GM19328 (cell line): ENCODE measurements at regions not wholly inside any gene's neighbourhood (a gene's known extent, or its start where the extent isn't known, plus 50 kb on each side); places are given as distances from the start of the nearest gene placed in this dataset.

Experiments
- ATAC-seq: cut with Tn5 transposase; IDR thresholded peaks from one replicate; pipeline ENCODE4 v1.9.1; 2021; ENCODE audit warnings: mild to moderate bottlenecking, moderate library complexity; ENCODE audit not compliant: unreplicated experiment

DNA sequence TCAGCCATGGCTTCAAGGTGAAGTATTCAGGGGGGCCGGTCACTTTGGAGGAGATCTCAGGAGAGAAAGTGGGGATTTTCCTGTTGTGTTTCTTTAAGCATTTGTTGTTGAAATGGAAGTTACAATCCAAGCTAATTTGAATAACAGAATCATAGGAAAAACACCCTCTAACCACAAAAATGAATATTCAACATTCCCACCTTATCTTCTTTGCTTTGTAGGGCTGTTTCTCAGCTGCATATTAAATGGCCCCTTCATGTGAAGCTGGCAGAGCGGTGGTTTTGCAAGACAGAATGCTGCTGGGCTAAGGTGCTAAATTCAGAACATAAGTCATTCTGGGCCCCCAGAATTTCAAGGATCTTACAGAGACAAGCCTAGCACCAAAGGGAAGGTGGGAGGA, 279.0 kb downstream of the RRAGC start:
- no peak for ATAC-seq

DNA sequence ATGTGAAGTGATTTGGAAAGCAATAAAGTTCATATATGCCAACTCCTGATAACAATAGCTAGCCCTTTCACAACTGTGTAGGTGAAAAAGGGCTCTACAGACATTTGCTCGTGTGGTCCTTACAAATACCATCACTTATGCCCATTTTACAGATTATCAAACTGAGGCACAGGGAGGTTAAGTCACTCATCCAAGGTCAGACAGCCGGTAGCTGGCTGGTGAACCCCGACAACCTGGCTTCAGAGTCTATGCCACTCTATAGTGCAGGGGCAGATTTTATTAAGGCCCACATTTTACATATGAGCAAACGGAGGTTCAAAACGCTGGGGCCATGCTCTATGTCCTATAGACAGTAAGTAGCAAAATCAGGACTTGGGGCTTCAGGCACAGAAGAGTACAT, 280.5 kb downstream of the RRAGC start:
- ATAC-seq, result no peak

DNA sequence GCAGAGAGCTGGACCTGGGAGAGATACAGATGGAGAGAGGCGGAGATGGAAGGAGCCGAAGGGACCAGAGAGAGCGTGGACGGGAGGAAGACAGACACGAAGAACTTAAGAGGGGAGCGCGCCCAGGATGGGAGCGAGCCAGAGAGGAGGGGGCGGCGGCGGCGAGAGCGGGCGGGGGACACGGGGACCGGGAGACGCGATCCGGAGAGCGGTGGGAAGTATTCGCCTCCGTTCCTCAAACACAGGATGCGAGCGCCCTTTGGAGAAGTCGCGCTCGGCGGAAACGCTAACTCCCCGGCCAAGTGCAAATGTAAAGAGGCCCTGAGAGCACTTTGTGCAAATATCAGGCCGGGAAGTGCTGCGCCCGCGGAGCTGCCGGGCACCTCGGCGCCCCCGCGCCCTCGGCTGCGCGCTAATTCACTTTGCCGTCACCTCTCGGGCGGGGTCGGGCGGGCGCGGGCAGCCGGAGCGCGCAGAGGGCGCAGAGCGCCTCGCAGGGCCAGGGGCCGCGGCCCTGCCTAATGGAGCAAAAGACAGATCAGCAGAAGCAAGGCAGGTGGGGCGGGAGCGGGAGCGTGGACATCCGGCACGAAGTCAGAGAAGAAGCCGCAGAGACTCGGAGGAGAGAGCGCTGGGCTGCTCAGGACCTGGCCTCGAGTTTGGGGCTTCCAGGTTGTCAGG, 281.2 kb downstream of the RRAGC start:
- ATAC-seq, result no peak

DNA sequence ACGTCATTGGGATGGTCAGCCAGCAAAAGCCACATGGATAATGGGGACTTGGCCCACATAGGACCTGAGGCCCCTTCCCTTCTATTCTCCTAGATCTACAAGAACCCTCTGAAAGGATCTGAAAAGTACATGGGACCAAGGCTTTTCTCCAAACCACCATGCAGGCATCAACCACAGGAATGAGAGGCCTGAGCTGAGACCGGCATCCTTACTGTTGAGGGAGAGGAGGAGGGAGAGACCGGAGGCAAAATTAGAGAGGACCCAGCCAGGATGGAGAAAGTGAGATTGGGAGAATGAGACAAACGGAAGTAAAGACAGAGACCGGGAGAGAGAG, 281.7 kb downstream of the RRAGC start:
- ATAC-seq, result no peak

DNA sequence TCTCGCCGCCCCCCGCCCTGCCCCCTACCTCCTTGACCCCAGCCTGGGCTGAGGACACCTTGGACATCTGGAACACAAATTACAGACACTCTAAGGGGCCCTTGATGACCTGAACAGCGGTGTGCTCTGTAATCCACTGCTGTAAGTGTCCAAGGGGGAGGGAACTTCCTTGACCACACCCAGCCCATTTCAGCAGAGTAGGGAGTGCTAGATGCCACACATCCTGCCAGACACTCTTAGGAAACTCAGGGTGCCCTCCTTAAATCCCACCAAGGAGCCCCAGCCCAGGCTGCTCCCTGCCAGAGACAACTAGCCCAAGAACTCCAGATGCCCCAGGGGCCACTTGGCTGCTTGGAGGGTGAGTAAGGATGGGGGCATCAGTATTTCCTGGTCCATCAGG, 282.2 kb downstream of the RRAGC start:
- no peak for ATAC-seq

DNA sequence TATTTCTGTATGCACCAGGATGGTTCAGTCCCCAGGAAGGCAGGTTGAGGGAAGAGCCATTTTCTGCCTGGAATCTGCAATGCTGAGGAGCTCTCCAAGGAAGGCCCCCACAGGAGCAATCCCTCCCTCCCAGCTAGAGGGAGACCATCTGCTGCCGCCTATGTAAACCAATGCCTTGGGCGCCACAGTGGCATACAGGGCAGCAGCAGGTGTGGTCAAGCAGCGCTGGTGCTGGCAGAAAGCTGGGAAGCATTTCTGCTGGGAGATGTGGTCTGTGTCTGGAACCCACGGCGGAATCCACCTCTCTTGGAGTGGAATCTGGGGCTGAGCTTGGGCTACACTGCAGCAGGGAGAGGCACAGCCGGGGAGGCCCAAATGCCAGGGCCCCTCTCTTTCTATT, 283.3 kb downstream of the RRAGC start:
- ATAC-seq, result no peak

DNA sequence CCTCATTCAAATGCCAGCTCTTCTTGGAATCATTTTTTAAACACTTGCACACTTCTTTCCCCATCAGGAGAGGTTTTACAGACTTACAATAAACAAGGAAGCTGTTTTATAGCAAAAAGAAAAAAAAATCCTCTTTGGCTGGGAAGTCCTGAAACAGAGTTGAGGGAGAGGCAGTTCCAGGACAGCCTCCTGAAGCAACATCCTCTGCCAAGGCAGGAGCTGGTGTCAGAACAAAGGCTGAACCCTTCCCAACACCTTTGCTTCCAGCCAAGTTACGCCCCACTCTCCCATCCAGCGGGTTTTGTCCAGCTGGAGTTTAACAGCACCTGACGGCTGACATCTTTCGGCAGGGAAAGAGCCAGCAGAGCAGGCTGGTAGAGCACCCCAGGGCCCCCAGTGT, 287.8 kb downstream of the RRAGC start:
- ATAC-seq, result no peak

DNA sequence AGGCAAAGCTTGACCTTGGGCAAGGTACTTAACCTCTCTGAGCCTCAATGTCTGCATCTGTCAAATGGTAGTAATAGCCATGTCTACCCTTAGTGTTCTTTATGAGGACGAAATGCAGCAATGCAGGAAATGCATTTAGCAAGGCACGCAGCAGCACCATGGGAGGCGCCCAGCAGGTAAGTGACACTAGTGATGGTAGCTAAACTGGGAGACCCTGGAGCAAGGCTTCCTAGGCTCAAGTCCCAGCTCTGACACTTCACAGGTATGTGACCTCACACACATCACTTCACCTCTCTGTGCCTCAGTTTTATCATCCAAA, 289.0 kb downstream of the RRAGC start:
- no peak for ATAC-seq

DNA sequence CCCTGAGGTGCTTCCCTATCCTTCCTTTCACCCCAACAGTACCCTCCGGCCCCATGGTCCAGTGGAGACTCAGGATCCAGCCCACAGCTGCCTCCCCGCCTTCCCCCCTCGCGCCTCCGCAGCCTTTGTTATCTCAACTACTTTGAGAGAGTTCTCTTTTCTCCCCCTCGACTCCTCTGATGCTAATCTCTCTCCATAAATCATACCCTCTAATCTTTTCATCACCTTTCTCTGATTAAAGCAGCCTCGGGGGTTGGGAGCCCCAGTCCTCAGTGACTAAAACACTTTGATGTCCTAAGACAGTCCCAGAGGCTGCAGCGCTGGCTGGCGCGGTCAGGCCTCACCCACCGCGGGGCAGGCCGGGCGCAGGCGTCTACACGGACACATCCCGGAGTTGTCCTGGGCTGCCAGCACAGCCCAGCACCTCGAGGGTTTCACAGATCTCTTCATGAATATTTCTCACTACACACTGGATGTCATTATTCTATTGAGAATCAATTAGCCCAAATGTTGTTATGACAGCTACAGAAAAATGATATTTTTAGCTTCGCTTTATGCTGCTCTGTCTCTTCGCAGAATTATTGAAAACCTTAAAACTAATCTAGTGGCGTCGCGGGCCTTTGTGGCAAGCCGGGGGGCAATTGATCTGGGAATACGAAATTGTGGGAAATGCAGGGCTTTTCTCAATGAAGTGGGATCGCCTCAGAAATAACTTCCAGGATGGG, 289.5 kb downstream of the RRAGC start:
- no peak for ATAC-seq

DNA sequence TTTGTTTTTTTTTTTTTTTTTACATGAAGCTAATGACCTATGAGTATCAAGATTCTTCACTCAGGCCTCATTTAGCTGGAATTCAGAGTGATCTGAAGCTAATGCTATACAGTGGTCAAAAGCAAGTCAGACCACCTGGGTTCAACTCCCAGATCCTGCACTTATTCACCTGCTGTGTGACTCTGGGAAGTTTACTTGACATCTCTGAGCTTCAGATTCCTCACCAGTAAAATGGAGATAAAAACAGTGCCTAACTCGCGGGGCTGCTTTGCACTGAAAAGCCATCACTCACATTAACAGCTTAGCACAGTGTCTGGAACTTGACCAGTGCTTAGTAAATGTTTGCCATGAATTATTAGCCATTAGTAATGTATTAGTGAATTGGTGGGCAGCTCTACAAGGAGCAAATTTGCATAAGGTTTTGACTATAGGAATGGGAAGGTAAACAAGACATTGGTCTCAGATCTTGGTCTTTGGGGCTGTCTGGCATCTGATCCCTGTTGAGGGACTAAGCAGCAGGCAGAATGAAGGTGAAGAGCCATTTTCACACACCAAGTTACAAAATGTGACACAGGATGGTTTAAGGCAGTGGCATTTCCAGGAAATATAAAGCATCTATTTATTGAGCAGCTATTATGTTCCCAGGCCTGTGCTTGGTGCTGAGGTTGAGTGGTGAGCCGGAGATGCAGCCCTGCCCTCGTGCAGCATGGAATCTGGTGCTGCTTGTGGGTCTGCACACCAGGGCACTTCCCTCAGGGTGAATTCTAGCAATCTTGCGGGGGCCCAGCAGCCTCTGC, 291.3 kb downstream of the RRAGC start:
- no peak for ATAC-seq

DNA sequence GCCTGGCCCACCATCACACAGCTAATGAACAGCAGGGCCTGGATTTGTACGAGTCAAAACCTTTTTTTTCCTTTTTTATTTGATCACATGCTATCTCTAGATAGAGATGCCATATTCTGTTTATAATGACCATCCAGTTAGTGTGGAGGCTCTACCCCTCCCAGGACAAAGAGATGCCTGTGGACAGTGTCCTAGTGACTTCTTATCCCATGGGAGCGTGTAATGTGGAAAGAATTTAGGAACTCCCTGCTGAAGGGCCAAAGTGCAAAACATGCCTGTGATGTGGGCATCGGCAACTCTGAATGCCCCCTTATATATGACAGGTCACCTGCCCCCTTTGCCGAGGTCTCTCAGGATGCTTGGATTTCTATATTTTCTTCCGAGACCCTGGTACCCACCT, 292.2 kb downstream of the RRAGC start:
- no peak for ATAC-seq

DNA sequence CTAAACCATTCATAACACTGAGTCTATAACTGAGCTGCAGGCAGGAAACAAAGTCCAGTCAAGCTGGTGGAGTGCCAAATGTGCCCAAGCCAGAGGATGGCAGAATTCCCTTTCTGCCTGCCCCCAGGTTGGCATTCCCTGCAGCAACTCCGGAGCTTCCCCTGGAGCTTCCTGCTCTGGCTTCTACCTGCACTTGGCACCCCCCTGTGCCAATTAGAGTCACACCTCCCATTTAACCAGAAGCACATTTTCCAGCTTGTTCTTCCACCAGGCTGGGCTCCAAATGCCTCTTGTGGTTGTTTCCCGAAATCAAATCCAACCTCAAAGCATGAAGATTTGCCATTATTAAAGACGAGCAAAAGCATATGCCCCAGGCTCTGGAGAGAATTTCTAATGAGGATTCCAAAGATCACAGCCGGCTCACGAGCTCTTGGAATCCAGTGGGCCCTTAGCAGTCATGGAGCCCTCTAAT, 294.5 kb downstream of the RRAGC start:
- ATAC-seq, result no peak

DNA sequence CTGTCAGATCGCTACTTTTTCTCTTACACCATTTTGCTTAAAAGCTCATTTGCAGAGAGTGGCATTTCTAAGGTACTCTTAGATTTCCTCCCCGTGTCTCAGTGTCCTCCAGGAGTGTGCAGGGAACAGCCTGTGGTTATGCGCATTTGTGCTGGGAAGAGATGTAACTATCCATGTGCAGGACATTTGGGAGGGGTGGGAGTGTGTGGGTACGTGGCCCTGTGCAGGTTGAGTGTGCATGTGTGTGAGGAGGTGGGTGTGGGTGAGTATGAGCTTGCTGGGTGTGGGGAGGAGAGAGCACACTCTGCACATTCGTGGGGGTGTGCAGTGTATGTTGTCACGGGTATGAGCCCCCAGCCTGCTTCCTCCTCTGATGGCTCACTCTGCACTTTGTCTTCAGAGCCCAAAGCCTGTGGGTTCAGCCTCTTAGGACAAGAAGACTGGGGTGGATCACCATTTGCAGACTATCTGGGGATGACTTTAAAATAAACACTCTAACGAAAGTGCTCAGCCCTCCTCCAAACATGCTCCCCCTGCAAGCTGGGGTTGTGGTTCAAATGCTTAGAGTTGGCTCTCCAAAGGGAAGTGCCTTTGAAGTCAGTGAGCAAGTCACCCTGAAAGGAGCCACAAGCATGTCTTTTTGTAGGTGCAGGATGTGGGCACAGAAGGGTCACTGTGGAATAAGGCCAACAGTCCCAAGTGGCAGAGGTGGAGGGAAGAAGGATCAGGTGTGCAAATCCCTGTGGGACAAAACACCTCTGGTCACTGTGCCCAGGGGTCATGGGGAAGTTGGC, 295.4 kb downstream of the RRAGC start:
- no peak for ATAC-seq

DNA sequence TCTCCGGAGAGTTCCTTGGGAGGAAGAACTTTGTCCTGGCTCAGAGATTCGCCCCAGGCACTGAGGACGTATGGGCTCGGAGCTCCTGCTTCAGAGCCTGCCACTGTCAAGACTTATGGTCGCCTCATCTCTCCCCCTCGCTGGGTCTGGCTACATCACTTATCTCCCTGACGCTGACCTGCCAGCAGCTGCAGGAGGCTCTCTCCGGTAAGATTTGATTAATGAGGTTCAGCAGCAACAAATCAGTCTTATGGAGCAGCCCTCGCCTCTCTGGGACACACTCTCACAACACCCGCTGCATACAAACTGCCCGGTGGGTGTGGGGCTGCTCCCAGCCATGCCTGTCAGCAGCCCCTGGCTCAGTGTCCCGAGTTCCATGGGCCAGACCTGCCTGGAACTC, 297.8 kb downstream of the RRAGC start:
- no peak for ATAC-seq

DNA sequence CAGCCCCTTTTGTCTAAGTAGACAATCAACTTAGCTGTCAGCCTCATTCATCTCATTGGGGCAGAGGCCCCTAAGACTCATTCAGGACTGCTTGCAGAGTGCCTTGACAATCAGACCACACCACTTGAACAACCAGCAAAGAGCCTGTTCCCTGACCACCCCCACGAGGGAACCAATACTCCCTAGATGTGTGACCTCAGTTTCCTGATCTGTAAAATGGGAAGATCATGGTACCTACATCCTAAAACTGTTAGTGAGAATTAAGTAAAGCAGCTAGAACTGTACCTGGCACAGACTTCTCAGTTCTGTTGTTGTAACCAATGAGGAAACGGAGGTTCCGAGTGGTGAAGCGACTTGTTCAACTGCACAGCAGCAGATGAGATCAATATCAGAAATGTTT, 298.5 kb downstream of the RRAGC start:
- ATAC-seq, result no peak

DNA sequence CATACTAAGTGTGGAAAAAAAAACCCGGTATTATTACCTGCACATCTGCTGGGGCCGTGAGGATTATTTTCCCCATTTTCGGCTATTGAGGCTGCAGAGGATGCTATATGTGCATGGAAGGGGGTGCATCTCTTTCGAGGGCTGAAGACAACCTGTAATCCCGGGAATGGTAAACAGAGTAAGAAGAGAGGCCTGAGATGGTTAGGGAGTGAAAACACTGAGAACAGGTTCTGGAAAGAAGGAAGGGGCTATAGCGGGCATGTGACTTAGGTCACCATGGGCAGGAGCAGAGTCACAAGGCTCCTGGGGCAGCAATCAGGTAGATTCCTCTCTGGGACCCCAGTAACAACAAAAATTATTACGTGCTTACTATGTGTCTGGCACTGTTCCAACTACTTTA, 299.1 kb downstream of the RRAGC start:
- no peak for ATAC-seq

DNA sequence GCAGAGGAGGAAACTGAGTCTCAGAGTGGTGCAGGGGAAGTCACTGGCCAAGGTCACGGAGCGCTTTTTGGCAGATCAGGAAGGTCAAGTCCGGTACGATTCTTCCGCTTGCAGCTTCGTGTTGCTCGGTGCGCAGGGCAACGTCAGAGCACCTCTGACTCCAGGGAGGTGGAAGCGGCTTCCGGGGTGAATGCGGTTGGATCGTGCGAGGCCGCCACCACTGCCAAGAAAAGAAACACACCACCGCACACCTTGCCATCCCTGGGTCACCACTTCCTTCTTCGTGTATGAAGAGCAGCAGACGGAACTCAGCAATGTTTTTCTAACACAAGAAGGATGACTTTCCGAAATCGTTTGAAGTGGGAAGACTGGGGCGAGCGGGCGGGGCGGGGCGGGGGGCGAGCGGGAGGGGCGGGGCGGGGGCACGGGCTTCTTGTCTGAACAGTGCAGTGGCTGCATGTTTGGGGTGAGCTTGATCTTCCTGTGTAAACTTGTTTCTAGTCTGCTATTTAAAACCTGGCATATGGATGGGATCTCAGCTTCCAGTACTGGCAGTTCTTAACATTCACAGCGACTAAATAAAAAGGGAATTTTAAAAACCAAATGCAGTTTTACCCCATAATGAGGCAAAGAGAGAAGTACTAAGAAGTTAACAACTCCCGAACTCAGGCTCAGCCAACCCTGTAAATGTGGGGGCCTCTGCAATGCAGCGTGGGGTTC, 300.0 kb downstream of the RRAGC start:
- no peak for ATAC-seq

DNA sequence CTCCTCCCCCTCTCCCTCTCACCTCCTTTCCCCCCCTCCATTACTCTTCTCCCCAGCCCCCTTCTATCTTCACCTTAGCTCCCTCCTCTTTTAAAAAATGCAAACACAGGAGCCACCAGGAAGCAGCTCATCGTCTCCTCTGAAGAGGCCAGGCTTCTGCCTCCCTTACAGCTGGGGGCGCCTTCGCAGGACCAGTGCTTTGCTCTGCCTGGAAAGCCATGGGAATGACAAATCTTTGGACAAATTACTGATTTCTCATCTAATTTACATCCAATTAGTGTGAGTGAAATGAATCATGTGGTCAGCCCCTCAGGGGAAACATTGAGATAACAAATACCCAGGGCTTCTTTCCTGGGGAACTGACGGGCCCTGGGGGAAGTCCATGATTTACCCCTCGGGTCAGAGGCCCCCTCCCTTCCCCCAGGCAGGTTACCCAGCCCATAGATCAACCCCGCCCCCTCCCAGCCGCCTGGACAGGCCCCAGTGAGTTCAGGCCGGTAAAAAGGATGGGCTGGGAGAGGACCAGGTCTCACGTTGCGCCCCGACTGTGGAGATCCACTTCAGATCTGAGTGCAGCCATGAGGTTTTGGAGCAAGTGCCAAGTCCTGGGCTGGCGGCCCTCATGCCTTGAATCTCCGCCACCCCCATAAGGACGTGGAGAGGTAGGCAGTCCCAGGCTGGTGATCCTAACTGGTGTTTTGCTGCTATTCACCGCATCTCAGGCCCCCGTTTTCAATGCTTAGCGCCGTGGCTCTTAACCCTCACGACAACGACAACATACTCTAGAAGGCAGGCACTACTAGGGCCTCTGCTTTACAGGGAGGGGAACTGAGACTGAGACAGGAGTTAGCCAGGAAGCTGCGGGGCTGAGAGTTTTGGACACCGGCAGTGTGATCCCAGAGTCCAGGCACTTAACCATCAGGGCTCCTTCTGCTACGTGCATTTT, 300.8 kb downstream of the RRAGC start:
- no peak for ATAC-seq

DNA sequence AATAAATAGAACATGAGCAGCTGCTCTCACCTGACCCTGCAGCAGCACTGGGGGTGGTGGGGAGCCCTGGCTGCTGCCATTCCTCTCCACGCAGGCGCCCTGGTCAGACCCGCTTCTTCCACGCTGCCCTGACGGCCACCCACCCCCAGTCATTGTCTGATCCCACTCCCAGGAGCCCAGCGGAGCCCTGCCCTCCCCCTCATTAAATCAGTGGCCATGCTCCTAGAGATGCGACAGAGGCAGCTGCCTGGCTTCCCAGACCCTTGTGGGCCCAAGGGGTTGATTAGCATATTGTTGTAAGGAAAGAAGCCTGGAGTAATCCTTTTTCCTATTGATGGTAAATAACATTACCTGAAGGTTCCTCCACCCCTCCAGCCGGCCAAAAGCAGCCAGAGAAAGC, 301.5 kb downstream of the RRAGC start:
- ATAC-seq, result no peak

DNA sequence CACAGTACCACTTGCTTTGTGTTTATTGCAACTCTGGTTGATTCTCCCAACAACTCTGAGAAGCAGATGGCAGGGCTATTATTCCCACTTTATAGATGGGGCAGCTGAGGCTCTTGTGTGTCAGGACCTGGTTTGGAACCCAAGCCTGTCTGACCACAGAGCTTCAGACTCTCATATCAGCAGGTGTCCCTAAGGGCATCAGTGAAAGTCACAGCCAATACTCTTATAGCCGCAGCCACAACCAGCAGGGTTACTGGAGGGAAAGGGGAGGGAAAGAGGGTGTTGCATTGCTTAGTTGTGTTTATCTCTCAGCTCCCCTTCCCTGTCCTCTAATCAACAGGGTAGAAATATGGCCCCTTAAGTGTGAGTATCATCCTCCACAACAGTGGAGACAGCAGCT, 304.0 kb downstream of the RRAGC start:
- no peak for ATAC-seq
